HG02852 (cell line): ENCODE measurements at regions not wholly inside any gene's neighbourhood (a gene's known extent, or its start where the extent isn't known, plus 50 kb on each side); places are given as distances from the start of the nearest gene placed in this dataset.

ENCODE experiments used
- ATAC-seq: cut with Tn5 transposase; IDR thresholded peaks from one replicate; pipeline ENCODE4 v1.9.1; 2021; ENCODE audit warnings: mild to moderate bottlenecking, moderate library complexity; ENCODE audit not compliant: unreplicated experiment

- ATAC-seq, result no peak
Measured at GRCh38 chr6:126285871-126286365, 54.0 kb upstream of the CENPW start.
